ENCODE measurements at regions not wholly inside any gene's neighbourhood (a gene's known extent, or its start where the extent isn't known, plus 50 kb on each side); places are given as distances from the start of the nearest gene placed in this dataset.

DNA sequence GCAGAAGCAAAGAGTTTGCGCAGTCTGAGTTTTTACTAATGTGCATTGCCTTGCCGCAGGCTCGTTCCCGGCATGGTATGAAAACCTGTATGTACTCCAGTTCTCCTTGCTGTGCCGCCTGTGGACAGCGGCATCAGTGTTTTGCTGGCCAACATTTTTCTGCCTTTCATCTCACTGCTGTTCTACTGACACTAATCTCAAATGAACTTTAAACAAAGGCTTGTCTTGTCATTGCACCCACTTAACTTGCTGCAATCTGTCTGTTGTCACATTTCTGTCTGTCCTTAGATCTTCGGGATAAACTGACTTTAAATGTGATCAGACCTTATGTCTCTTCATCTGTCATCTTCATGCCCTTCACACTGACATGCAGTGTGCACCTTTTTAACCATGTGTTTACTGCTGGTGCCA, 71.7 kb upstream of the ZNRF2 start:
- Mint-ChIP-seq H3K36me3 (ENCODE audit: low read depth) (no peaks in the 10 kb centered on the region), H3K27ac (no peak overlapping the region), H3K4me1 (no peaks in the 10 kb centered on the region), H3K27me3 (ENCODE audit: insufficient read depth, low read depth, poor library complexity) (peaks cover 7% of the 10 kb centered on the region), H3K9me3 (no peaks in the 10 kb centered on the region), H3K4me3 (no peak overlapping the region)
- Histone ChIP-seq H2AFZ (no peak overlapping the region), H3K27me3 (ENCODE audit: insufficient read depth) (no peaks in the 10 kb centered on the region), H3K4me3 (no peak overlapping the region), H3K4me1 (ENCODE audit: insufficient read depth) (no peaks in the 10 kb centered on the region), H3K4me2 (no peak overlapping the region), H4K20me1 (replicated peaks; ENCODE audit: insufficient read depth) (no peaks in the 10 kb centered on the region), H3K36me3 (ENCODE audit: insufficient read depth) (no peaks in the 10 kb centered on the region), H3K9me2 (ENCODE audit: insufficient read depth) (no peaks in the 10 kb centered on the region), H3K27ac (ENCODE audit: low read depth) (no peak overlapping the region), H3F3A (replicated peaks; ENCODE audit: low read depth) (no peaks in the 10 kb centered on the region), H3K79me2 (replicated peaks; ENCODE audit: insufficient read depth) (no peaks in the 10 kb centered on the region)
- no peak for ATAC-seq
- no peak for DNase-seq (ENCODE audit: low spot score)
- TF ChIP-seq ZNF331 (CRISPR knock-in tag; IDR thresholded peaks at IDR 0.05; ENCODE audit: low read depth) (no peak), CREB1 (CRISPR knock-in tag; IDR thresholded peaks at IDR 0.05; ENCODE audit: low read depth) (no peak), POLR2AphosphoS5 (IDR thresholded peaks at IDR 0.05; ENCODE audit: low read depth) (no peak), EZH2 (IDR thresholded peaks at IDR 0.05; ENCODE audit: low read depth, unreplicated experiment) (no peak), JUNB (IDR thresholded peaks at IDR 0.05; ENCODE audit: unreplicated experiment) (no peak), STAT1 (IDR thresholded peaks at IDR 0.05; ENCODE audit: unreplicated experiment) (no peak)
- TF ChIP-seq, protein P1, sequence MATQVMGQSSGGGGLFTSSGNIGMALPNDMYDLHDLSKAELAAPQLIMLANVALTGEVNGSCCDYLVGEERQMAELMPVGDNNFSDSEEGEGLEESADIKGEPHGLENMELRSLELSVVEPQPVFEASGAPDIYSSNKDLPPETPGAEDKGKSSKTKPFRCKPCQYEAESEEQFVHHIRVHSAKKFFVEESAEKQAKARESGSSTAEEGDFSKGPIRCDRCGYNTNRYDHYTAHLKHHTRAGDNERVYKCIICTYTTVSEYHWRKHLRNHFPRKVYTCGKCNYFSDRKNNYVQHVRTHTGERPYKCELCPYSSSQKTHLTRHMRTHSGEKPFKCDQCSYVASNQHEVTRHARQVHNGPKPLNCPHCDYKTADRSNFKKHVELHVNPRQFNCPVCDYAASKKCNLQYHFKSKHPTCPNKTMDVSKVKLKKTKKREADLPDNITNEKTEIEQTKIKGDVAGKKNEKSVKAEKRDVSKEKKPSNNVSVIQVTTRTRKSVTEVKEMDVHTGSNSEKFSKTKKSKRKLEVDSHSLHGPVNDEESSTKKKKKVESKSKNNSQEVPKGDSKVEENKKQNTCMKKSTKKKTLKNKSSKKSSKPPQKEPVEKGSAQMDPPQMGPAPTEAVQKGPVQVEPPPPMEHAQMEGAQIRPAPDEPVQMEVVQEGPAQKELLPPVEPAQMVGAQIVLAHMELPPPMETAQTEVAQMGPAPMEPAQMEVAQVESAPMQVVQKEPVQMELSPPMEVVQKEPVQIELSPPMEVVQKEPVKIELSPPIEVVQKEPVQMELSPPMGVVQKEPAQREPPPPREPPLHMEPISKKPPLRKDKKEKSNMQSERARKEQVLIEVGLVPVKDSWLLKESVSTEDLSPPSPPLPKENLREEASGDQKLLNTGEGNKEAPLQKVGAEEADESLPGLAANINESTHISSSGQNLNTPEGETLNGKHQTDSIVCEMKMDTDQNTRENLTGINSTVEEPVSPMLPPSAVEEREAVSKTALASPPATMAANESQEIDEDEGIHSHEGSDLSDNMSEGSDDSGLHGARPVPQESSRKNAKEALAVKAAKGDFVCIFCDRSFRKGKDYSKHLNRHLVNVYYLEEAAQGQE (IDR thresholded peaks at IDR 0.05; ENCODE audit: unreplicated experiment): no peak
- TF ChIP-seq, protein P2, sequence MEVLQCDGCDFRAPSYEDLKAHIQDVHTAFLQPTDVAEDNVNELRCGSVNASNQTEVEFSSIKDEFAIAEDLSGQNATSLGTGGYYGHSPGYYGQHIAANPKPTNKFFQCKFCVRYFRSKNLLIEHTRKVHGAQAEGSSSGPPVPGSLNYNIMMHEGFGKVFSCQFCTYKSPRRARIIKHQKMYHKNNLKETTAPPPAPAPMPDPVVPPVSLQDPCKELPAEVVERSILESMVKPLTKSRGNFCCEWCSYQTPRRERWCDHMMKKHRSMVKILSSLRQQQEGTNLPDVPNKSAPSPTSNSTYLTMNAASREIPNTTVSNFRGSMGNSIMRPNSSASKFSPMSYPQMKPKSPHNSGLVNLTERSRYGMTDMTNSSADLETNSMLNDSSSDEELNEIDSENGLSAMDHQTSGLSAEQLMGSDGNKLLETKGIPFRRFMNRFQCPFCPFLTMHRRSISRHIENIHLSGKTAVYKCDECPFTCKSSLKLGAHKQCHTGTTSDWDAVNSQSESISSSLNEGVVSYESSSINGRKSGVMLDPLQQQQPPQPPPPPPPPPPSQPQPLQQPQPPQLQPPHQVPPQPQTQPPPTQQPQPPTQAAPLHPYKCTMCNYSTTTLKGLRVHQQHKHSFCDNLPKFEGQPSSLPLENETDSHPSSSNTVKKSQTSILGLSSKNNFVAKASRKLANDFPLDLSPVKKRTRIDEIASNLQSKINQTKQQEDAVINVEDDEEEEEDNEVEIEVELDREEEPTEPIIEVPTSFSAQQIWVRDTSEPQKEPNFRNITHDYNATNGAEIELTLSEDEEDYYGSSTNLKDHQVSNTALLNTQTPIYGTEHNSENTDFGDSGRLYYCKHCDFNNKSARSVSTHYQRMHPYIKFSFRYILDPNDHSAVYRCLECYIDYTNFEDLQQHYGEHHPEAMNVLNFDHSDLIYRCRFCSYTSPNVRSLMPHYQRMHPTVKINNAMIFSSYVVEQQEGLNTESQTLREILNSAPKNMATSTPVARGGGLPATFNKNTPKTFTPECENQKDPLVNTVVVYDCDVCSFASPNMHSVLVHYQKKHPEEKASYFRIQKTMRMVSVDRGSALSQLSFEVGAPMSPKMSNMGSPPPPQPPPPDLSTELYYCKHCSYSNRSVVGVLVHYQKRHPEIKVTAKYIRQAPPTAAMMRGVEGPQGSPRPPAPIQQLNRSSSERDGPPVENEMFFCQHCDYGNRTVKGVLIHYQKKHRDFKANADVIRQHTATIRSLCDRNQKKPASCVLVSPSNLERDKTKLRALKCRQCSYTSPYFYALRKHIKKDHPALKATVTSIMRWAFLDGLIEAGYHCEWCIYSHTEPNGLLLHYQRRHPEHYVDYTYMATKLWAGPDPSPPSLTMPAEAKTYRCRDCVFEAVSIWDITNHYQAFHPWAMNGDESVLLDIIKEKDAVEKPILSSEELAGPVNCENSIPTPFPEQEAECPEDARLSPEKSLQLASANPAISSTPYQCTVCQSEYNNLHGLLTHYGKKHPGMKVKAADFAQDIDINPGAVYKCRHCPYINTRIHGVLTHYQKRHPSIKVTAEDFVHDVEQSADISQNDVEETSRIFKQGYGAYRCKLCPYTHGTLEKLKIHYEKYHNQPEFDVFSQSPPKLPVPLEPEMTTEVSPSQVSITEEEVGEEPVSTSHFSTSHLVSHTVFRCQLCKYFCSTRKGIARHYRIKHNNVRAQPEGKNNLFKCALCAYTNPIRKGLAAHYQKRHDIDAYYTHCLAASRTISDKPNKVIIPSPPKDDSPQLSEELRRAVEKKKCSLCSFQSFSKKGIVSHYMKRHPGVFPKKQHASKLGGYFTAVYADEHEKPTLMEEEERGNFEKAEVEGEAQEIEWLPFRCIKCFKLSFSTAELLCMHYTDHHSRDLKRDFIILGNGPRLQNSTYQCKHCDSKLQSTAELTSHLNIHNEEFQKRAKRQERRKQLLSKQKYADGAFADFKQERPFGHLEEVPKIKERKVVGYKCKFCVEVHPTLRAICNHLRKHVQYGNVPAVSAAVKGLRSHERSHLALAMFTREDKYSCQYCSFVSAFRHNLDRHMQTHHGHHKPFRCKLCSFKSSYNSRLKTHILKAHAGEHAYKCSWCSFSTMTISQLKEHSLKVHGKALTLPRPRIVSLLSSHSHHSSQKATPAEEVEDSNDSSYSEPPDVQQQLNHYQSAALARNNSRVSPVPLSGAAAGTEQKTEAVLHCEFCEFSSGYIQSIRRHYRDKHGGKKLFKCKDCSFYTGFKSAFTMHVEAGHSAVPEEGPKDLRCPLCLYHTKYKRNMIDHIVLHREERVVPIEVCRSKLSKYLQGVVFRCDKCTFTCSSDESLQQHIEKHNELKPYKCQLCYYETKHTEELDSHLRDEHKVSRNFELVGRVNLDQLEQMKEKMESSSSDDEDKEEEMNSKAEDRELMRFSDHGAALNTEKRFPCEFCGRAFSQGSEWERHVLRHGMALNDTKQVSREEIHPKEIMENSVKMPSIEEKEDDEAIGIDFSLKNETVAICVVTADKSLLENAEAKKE (CRISPR knock-in tag; IDR thresholded peaks at IDR 0.05): no peak
- TF ChIP-seq, protein P3, sequence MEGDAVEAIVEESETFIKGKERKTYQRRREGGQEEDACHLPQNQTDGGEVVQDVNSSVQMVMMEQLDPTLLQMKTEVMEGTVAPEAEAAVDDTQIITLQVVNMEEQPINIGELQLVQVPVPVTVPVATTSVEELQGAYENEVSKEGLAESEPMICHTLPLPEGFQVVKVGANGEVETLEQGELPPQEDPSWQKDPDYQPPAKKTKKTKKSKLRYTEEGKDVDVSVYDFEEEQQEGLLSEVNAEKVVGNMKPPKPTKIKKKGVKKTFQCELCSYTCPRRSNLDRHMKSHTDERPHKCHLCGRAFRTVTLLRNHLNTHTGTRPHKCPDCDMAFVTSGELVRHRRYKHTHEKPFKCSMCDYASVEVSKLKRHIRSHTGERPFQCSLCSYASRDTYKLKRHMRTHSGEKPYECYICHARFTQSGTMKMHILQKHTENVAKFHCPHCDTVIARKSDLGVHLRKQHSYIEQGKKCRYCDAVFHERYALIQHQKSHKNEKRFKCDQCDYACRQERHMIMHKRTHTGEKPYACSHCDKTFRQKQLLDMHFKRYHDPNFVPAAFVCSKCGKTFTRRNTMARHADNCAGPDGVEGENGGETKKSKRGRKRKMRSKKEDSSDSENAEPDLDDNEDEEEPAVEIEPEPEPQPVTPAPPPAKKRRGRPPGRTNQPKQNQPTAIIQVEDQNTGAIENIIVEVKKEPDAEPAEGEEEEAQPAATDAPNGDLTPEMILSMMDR (conservative IDR thresholded peaks at IDR 0.05; ENCODE audit: low read depth in 2 of 2): no peak
- TF ChIP-seq, protein P4, sequence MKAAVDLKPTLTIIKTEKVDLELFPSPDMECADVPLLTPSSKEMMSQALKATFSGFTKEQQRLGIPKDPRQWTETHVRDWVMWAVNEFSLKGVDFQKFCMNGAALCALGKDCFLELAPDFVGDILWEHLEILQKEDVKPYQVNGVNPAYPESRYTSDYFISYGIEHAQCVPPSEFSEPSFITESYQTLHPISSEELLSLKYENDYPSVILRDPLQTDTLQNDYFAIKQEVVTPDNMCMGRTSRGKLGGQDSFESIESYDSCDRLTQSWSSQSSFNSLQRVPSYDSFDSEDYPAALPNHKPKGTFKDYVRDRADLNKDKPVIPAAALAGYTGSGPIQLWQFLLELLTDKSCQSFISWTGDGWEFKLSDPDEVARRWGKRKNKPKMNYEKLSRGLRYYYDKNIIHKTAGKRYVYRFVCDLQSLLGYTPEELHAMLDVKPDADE (IDR thresholded peaks at IDR 0.05): no peak

All from GM23338 (cell line).